Mammary epithelial cell (primary cell): ENCODE measurements at regions not wholly inside any gene's neighbourhood (a gene's known extent, or its start where the extent isn't known, plus 50 kb on each side); places are given as distances from the start of the nearest gene placed in this dataset.

Source experiments
- EZH2 ChIP-seq: IDR thresholded peaks from 2 replicates; pipeline ENCODE4 v1.6.1; 2012; ENCODE audit warnings: low read length, inconsistent platforms, borderline replicate concordance
- TF ChIP-seq, protein P1 (sequence below), 2 donors: IDR thresholded peaks in 1 of 2; conservative IDR thresholded peaks in 1 of 2; 2 replicates each; pipeline ENCODE4 v1.5.1; 2011 to 2012; ENCODE audit warnings: inconsistent platforms in 2 of 2, low read length in 2 of 2, mild to moderate bottlenecking in 2 of 2, control low read depth in 1 of 2, low read depth in 1 of 2; ENCODE audit not compliant: insufficient read depth in 1 of 2; ENCODE audit errors: extremely low read depth in 1 of 2

- TF ChIP-seq, protein P1, sequence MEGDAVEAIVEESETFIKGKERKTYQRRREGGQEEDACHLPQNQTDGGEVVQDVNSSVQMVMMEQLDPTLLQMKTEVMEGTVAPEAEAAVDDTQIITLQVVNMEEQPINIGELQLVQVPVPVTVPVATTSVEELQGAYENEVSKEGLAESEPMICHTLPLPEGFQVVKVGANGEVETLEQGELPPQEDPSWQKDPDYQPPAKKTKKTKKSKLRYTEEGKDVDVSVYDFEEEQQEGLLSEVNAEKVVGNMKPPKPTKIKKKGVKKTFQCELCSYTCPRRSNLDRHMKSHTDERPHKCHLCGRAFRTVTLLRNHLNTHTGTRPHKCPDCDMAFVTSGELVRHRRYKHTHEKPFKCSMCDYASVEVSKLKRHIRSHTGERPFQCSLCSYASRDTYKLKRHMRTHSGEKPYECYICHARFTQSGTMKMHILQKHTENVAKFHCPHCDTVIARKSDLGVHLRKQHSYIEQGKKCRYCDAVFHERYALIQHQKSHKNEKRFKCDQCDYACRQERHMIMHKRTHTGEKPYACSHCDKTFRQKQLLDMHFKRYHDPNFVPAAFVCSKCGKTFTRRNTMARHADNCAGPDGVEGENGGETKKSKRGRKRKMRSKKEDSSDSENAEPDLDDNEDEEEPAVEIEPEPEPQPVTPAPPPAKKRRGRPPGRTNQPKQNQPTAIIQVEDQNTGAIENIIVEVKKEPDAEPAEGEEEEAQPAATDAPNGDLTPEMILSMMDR (conservative IDR thresholded peaks at IDR 0.05 in 1 of 2, IDR thresholded peaks at IDR 0.05 in 1 of 2; ENCODE audit: extremely low read depth in 1 of 2, insufficient read depth in 1 of 2, low read depth in 1 of 2, low read length in 2 of 2), result no peak
- no peak for TF ChIP-seq EZH2
Observed at GRCh38 chr17:33989361-33990148, 265.5 kb upstream of the CCL2 start.
